HuH-7 (cell line): ENCODE measurements at regions not wholly inside any gene's neighbourhood (a gene's known extent, or its start where the extent isn't known, plus 50 kb on each side); places are given as distances from the start of the nearest gene placed in this dataset.
"Not testable (repeated sequence)": the region's sequence is repeated elsewhere in the genome, so short reads cannot be mapped to it uniquely, and the experiment has no call there.

Source experiments
- DNase-seq: peaks from one replicate; pipeline ENCODE4 v3.0.0; 2011; ENCODE audit warnings: low spot score

GRCh38 chr14:59006179-59006578 is 182.3 kb upstream of the DAAM1 start:
- not testable (repeated sequence) for DNase-seq

GRCh38 chr14:59009967-59010366 is 178.5 kb upstream of the DAAM1 start:
- DNase-seq = no peak

GRCh38 chr14:59013672-59014298 is 174.7 kb upstream of the DAAM1 start:
- no peak for DNase-seq

DNA sequence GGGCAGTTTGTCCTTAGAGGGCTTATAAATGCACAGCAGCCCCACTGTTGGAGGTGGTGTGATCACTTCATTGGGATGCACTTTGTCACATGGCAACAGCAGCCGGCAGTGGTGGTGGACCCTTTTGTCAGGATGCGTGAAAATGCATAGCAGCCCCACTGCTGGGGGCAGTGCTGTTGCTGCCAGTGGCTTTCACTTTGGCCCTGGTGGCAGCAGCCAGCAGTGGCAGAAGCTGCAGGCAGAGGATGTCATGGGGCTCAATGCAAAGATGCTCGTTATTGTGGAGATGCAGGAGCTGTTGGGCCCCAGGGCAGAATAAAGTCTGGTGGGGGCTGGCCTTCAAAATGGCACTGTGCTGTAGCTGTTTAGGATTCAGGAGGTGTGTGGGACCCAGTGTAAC is 173.0 kb upstream of the DAAM1 start:
- no peak for DNase-seq

- DNase-seq = no peak
Measured at GRCh38 chr14:59017285-59017965, 171.0 kb upstream of the DAAM1 start.

DNA sequence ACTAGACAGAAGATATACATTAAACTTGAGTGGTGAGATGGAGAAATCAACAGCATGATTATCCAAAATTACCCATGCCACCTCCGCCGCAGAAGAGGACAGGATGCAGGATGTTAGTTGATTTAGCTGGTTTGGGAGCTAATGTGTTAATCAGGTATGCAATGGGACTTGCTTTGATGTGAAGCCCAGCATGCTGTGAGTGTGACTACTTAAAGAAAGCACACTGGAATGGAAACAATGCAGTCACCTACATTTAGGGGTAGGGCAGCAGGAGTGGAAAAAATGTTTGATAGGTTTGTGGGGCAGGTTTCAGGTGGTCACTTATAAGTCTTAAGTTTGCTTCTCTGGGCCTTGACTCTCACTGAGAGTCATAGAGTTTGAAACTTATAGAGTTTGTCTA is 170.0 kb upstream of the DAAM1 start:
- no peak for DNase-seq

GRCh38 chr14:59018978-59019377 is 169.5 kb upstream of the DAAM1 start:
- peak; percentile 11 for DNase-seq

- peak; percentile 10 for DNase-seq
Measured at GRCh38 chr14:59020382-59020781, 168.1 kb upstream of the DAAM1 start.

GRCh38 chr14:59022144-59022543 is 166.3 kb upstream of the DAAM1 start:
- no peak for DNase-seq

DNA sequence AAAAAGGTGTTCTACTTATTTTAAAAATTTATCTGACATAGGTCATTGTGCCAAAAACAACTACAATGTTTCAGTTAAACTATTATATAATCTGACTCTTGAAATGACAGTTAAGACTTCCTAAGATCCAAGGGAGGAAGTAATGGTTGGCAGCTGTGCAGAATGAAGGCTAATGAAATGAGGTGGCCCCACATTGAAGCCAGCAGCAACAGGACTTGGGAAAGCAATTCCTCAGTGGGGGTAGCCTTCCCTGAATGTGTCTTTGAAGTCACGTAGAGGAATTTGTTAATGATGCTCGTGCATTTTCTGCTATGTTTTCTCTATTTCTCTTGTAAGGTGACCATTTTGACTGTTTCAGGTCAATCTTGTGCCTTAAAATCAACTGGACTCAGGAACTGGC is 162.4 kb upstream of the DAAM1 start:
- no peak for DNase-seq

GRCh38 chr14:59026640-59027039 is 161.8 kb upstream of the DAAM1 start:
- not testable (repeated sequence) for DNase-seq

GRCh38 chr14:59028476-59029202 is 159.8 kb upstream of the DAAM1 start:
- DNase-seq = peak; percentile 56

DNA sequence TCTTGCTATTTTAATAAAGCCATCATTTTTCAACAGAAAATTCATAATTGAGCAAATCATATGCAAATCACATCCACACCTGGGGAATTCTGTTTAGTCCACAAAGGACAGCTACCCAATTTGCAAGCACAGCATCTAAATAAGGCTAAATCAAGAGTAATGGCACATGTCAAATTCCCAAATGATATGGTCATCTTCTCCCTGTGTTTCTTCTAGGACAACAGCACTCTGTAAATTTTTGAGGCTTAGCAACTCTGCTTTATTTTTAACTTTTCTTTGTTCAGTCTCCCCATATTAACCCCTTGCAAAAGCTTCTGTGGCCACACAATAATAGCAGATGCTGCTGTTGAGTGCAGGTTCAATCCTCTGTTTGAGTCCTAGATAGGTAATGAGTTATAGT is 155.6 kb upstream of the DAAM1 start:
- no peak for DNase-seq

DNA sequence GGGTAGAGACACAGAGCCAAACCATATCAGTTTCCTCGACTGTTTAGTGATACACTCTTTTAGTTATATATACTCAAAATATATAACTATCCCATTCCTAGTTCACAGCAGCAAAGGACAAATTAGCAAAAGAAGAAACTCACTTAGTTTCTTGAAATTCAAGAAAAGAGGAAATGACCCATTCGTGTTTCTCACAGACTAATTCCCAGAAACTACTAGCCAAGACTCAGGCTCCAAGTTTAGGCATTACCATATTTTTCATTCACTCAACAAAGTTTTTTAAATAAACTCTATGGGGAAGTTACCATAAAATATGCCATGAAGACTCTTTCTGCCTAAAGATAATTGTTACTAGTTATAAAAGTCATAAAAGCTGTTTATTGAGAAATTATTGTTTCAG is 152.3 kb upstream of the DAAM1 start:
- no peak for DNase-seq

DNA sequence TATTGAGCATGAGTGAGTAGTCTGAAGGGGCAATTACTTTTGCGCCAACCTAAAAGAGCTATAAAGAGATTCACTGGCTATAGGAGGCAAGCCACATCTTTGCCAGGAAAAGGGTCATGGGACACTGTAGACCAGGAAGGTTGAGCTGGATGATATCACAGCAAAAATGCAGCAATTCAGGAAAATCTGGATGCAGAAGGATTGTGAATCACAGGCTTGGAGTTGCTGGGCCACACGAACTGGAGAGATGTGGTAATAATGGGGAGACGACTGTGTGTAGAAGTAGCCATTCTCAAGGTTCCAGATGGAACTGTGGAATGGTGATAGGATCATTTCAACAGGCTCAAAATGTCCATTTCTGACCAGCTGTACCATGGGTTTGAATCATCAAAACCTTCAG is 151.4 kb upstream of the DAAM1 start:
- DNase-seq = no peak

- no peak for DNase-seq
Measured at GRCh38 chr14:59037620-59038019, 150.8 kb upstream of the DAAM1 start.

- DNase-seq = no peak
Measured at GRCh38 chr14:59038746-59039145, 149.7 kb upstream of the DAAM1 start.

- no peak for DNase-seq
Measured at GRCh38 chr14:59041308-59041707, 147.2 kb upstream of the DAAM1 start.

DNA sequence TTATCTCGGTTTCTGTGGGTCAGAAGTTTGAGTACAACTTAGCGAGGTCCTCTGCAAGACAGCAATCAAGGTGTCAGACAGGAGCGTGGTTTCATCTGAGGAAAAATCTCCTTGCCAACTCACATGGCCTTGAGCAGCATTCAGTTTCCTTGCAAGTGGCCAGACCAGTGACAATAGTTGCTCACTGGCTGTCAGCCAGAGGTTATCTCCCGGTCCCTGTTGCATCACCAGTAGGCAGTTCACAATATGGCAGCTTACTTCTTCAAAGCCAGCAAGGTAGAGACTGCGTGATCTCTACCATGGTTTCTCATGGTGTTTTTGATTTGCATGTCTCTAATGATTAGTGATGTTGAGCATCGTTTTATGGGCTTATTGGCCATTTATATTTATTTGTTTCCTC is 143.8 kb upstream of the DAAM1 start:
- no peak for DNase-seq

DNA sequence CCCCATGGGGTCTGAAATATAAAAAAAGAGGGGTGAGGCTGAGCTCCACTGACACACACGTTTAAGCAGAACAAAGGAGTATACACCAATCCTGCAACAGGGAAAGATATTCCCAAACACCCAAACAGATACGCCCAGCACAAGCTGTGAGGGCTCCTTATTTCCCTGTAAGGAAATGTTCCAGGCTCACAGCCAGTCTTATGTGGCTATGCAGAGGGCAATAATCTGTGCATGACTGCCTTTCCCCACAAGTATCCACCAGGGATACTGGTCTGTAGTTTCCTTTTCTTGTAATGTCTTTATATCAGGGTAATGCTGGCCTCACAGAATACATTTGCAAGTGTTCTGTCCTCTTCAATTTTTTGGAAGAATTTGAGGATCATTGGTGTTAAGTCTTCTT is 141.7 kb upstream of the DAAM1 start:
- DNase-seq = no peak

DNA sequence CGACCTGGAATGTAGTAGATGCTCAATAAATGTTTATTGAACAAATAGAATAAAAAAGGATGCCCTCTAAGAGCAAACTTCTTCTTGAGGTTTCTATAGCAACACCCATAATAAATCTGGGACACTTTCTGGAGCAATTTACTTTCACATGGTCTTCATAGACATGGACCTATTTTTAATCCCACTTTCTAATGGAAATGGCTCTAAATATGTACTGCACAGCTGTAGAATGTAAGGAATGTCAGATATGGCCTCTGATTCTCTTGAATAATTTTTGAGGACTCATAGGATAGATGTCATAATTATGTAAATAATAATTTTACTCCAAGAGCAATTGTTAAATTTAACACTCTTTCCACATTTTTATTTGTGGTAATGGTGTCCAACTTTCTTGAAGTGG is 133.5 kb upstream of the DAAM1 start:
- DNase-seq = no peak

- peak; percentile 68 for DNase-seq
Measured at GRCh38 chr14:59055439-59056045, 132.9 kb upstream of the DAAM1 start.

DNA sequence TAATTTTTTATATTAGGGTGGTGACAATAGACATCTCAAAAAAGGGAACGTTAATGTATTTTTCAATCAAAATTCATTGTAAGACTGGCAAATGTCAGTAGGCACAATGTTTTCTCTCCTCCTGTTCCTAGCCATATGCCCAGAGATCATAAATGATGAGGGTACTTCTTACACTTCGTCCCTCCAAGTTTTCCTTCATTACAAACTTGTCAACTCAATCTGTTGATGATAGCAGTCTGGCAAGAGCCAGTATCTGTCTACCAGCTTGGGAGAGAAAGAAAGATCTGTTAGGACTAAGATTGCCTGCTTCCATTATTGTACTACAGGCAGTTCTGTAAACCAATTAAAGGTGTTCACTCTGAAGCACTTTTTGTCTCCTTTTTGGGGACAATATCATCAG is 130.9 kb upstream of the DAAM1 start:
- no peak for DNase-seq
